Fibroblast of lung (primary cell): ENCODE measurements at regions not wholly inside any gene's neighbourhood (a gene's known extent, or its start where the extent isn't known, plus 50 kb on each side); places are given as distances from the start of the nearest gene placed in this dataset.

Source experiments
- DNase-seq, 2 donors: peaks; one replicate each; pipeline versions ENCODE4 v3.0.0 to v3.0.0-alpha.2; 2010; ENCODE audit warnings: low read depth in 2 of 2
- H2AFZ ChIP-seq: 2 replicates; pipeline ENCODE4 v1.5.1; 2012; ENCODE audit warnings: low read length, control low read depth, inconsistent platforms
- H3K27ac ChIP-seq: 2 replicates; pipeline ENCODE4 v1.5.1; 2011; ENCODE audit warnings: low read length, control low read depth; ENCODE audit not compliant: insufficient read depth
- H3K27me3 ChIP-seq: 2 replicates; pipeline ENCODE4 v1.5.1; 2011; ENCODE audit warnings: mild to moderate bottlenecking, low read length; ENCODE audit not compliant: control insufficient read depth, insufficient read depth
- H3K36me3 ChIP-seq: 2 replicates; pipeline ENCODE4 v1.5.1; 2011; ENCODE audit warnings: low read length; ENCODE audit not compliant: control insufficient read depth, insufficient read depth
- H3K4me1 ChIP-seq: 2 replicates; pipeline ENCODE4 v1.5.1; 2011; ENCODE audit warnings: low read length; ENCODE audit not compliant: control insufficient read depth, insufficient read depth; ENCODE audit errors: extremely low read depth
- H3K4me2 ChIP-seq: 2 replicates; pipeline ENCODE4 v1.5.1; 2011; ENCODE audit warnings: low read length, control low read depth; ENCODE audit not compliant: insufficient read depth; ENCODE audit errors: extremely low read depth
- H3K4me3 ChIP-seq, 4 experiments: fragments of 200-600 bp in 1 of 4; sonication (generic) in 1 of 4; replicated peaks in 1 of 4; 2 replicates each; pipeline ENCODE4 v1.5.1; 2011 to 2016; ENCODE audit warnings: low read length in 4 of 4, low read depth in 3 of 4, mild to moderate bottlenecking in 3 of 4, control low read depth in 2 of 4, inconsistent platforms in 1 of 4, mixed read lengths in 1 of 4; ENCODE audit not compliant: insufficient read depth in 1 of 4; ENCODE audit errors: control extremely low read depth in 1 of 4
- H3K79me2 ChIP-seq: 2 replicates; pipeline ENCODE4 v1.5.1; 2012; ENCODE audit warnings: mild to moderate bottlenecking, low read length, inconsistent platforms; ENCODE audit not compliant: control insufficient read depth, insufficient read depth
- H3K9ac ChIP-seq: 2 replicates; pipeline ENCODE4 v1.5.1; 2011; ENCODE audit warnings: mild to moderate bottlenecking, low read length, control low read depth; ENCODE audit not compliant: insufficient read depth
- H3K9me3 ChIP-seq: 2 replicates; pipeline ENCODE4 v1.5.1; 2012; ENCODE audit warnings: low read depth, low read length; ENCODE audit not compliant: control insufficient read depth, insufficient read depth
- H4K20me1 ChIP-seq: 2 replicates; pipeline ENCODE4 v1.5.1; 2011; ENCODE audit warnings: low read length; ENCODE audit not compliant: control insufficient read depth, insufficient read depth; ENCODE audit errors: extremely low read depth
- EZH2 ChIP-seq: IDR thresholded peaks from 2 replicates; pipeline ENCODE4 v1.5.1; 2012; ENCODE audit warnings: low read length, control low read depth, mild to moderate bottlenecking; ENCODE audit errors: missing control alignments
- TF ChIP-seq, protein P1 (sequence below), 2 donors: IDR thresholded peaks in 1 of 2; conservative IDR thresholded peaks in 1 of 2; 1 replicate in 1 of 2; 2 replicates in 1 of 2; pipeline ENCODE4 v1.5.1; 2011 to 2012; ENCODE audit warnings: low read length in 2 of 2, control low read depth in 1 of 2, inconsistent platforms in 1 of 2, low read depth in 1 of 2, mild to moderate bottlenecking in 1 of 2

GRCh38 chr20:11221046-11221445 lies 547.2 kb upstream of the JAG1 start:
- TF ChIP-seq, protein P1, sequence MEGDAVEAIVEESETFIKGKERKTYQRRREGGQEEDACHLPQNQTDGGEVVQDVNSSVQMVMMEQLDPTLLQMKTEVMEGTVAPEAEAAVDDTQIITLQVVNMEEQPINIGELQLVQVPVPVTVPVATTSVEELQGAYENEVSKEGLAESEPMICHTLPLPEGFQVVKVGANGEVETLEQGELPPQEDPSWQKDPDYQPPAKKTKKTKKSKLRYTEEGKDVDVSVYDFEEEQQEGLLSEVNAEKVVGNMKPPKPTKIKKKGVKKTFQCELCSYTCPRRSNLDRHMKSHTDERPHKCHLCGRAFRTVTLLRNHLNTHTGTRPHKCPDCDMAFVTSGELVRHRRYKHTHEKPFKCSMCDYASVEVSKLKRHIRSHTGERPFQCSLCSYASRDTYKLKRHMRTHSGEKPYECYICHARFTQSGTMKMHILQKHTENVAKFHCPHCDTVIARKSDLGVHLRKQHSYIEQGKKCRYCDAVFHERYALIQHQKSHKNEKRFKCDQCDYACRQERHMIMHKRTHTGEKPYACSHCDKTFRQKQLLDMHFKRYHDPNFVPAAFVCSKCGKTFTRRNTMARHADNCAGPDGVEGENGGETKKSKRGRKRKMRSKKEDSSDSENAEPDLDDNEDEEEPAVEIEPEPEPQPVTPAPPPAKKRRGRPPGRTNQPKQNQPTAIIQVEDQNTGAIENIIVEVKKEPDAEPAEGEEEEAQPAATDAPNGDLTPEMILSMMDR (conservative IDR thresholded peaks at IDR 0.05 in 1 of 2, IDR thresholded peaks at IDR 0.05 in 1 of 2; ENCODE audit: low read depth in 1 of 2, low read length in 2 of 2) = no peak
- TF ChIP-seq EZH2 = no peak
- no peaks in the 10 kb centered on the region for H3K9me3 ChIP-seq
- no peaks in the 10 kb centered on the region for H3K79me2 ChIP-seq
- H3K4me2 ChIP-seq = no peak overlapping the region
- no peak overlapping the region for H3K9ac ChIP-seq
- DNase-seq = no peak
- no peaks in the 10 kb centered on the region for H3K27me3 ChIP-seq
- no peak overlapping the region for H3K27ac ChIP-seq
- H3K4me1 ChIP-seq = peaks cover 2% of the 10 kb centered on the region
- no peak overlapping the region for H2AFZ ChIP-seq
- no peaks in the 10 kb centered on the region for H3K36me3 ChIP-seq
- H4K20me1 ChIP-seq = no peaks in the 10 kb centered on the region
- no peak overlapping the region for H3K4me3 ChIP-seq

GRCh38 chr20:11222243-11222642 lies 548.4 kb upstream of the JAG1 start:
- no peaks in the 10 kb centered on the region for H3K27me3 ChIP-seq
- no peak overlapping the region for H3K9ac ChIP-seq
- no peaks in the 10 kb centered on the region for H3K79me2 ChIP-seq
- no peak overlapping the region for H2AFZ ChIP-seq
- no peaks in the 10 kb centered on the region for H4K20me1 ChIP-seq
- H3K36me3 ChIP-seq = no peaks in the 10 kb centered on the region
- TF ChIP-seq EZH2 = no peak
- TF ChIP-seq, protein P1 (conservative IDR thresholded peaks at IDR 0.05 in 1 of 2, IDR thresholded peaks at IDR 0.05 in 1 of 2; ENCODE audit: low read depth in 1 of 2, low read length in 2 of 2) = no peak
- H3K27ac ChIP-seq = no peak overlapping the region
- no peak for DNase-seq
- H3K9me3 ChIP-seq = no peaks in the 10 kb centered on the region
- no peaks in the 10 kb centered on the region for H3K4me1 ChIP-seq
- no peak overlapping the region for H3K4me3 ChIP-seq
- no peak overlapping the region for H3K4me2 ChIP-seq

GRCh38 chr20:11227602-11228001 lies 553.8 kb upstream of the JAG1 start:
- TF ChIP-seq, protein P1 (conservative IDR thresholded peaks at IDR 0.05 in 1 of 2, IDR thresholded peaks at IDR 0.05 in 1 of 2; ENCODE audit: low read depth in 1 of 2, low read length in 2 of 2) = no peak
- TF ChIP-seq EZH2 = no peak

More at GRCh38 chr20:11227602-11228001, 553.8 kb upstream of the JAG1 start:
- no peak overlapping the region for H3K9ac ChIP-seq
- DNase-seq = no peak
- H4K20me1 ChIP-seq = no peaks in the 10 kb centered on the region
- H3K36me3 ChIP-seq = no peaks in the 10 kb centered on the region
- H3K4me2 ChIP-seq = no peak overlapping the region
- H3K4me3 ChIP-seq = no peak overlapping the region
- no peak overlapping the region for H2AFZ ChIP-seq
- H3K4me1 ChIP-seq = peaks cover 3% of the 10 kb centered on the region
- H3K79me2 ChIP-seq = no peaks in the 10 kb centered on the region
- no peak overlapping the region for H3K27ac ChIP-seq
- H3K27me3 ChIP-seq = no peaks in the 10 kb centered on the region
- H3K9me3 ChIP-seq = no peaks in the 10 kb centered on the region
